ENCODE measurements at regions not wholly inside any gene's neighbourhood (a gene's known extent, or its start where the extent isn't known, plus 50 kb on each side); places are given as distances from the start of the nearest gene placed in this dataset.

DNA sequence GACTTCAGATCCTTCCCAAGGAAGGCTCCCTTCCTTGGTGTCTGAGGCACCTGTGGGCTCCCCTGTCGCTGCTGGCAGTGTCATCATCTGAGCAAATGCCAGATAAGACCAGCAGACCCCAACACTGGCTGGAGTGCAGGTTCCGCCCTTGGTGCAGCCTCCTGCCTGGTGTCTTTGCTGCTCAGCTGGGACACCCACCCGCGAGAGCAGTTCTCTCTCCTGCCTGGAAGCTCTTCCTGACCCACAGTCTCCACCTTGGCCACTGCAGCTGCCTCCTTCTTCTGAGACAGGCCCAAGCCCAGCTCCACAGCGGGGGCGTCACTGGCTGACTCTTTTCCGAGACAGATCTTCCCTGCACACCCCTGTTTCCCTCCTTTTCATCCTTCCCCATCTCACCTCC is 395.7 kb upstream of the MAP3K7 start:
- no peak for DNase-seq

DNA sequence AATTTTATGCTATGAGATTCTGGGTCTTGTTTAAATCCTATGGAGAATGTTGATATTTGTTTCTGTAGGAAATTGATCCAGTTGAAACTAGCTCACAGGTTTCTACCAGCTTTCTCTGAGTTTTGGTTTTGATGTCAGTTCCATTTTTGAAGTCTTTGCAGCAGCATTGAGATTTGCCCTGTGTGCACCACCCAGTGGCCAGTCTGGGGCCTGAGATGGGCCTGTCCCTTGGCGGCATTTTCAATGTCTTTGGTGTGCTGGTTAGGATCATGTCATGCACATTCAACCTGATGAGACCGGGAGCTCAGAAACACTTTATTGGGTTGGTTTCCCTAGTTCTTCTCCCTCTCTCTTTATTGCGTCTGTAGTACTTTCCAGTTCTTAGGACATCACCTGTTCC is 395.2 kb upstream of the MAP3K7 start:
- DNase-seq = no peak

DNA sequence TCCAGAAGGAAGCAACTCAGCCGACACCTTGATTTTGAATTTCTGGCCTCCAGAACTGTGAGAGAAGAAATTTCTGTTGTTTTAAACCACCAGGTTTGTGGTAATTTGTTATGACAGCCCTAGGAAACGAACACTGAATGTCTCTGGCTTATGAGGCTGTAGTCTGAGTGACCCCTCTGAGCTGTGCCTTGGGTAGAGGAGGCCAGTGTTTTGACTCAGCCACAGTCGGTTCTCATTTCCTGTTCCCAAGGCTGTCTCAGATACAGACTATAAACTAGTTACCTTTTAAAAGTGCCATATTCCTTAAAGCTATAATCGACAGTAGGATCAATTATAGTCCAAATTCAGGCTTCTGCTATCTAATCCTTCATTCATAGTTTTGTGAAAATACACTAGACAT is 391.2 kb upstream of the MAP3K7 start:
- DNase-seq = no peak

DNA sequence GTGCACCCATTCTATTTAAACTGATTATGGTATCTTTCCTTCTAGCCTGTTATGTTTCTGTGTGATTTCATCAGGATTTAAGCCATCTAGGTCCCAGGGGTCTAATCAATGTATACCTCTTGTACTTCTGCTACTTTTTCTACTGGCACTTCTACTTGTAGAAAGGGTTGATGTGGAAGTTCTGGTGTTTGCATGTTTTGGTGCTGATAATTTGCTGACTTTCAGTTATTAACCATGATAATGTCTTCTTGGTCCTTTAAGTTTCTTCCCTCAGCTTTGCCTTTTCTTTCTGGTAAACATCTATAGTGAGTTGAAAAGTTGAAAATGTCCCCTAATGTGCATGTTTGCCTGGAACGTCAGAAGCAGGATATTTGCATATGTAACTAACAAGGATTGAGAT is 390.6 kb upstream of the MAP3K7 start:
- DNase-seq = no peak

DNA sequence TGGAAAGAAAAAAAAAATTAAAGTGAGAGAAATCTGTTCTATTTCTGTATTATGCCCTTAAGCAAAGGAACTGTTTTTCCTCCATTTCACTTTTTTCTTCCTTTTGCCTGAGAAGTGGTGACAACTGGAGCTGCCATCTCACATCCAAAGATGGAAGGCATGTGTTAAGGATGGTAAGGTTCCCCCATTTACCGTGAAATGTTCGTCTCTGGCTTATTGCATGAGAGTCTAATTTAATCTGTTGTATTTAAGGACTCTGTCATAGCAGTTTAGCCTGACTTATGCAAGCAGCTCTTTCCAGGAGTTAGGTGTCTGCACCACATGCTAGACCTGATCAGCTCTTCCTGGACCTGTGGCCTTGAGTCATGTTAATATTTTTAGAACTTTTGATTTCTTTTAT is 389.5 kb upstream of the MAP3K7 start:
- no peak for DNase-seq

DNA sequence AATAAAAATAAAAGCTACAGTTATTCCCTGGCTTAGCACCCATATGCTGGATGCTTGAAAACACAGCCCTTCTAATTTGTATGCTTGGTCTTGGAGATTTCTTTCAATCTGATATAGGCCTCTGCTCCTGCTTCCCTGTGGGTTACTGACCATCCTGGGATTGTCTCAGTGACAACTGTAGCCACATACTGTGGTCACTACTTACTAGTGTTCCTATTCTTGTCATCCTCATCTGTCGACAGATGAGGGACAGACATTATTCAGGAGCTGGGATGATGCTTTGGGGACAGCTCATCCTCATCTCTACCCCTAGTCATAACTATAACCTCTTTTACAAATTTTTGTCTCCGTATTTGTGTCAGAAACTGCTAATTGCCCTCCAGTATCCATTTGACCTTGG is 388.9 kb upstream of the MAP3K7 start:
- no peak for DNase-seq

DNA sequence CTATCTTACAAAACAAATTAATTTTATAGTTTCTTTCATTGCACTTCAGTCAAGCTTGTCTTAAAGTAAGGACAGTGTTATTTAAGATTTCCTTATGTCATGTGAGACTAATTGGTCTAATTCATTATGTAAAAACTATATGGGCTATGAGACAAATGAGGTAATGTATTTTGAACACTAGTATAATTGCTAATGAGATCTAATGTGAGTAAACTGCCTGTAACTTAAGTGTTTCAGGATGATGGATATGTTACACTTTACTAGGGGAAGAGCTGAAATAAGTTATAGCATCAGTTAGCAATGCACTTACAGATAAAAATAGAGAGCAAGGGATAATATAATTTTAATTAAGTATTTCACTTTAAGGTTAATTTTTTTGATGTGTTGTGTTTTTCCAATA is 386.3 kb upstream of the MAP3K7 start:
- DNase-seq = no peak

DNA sequence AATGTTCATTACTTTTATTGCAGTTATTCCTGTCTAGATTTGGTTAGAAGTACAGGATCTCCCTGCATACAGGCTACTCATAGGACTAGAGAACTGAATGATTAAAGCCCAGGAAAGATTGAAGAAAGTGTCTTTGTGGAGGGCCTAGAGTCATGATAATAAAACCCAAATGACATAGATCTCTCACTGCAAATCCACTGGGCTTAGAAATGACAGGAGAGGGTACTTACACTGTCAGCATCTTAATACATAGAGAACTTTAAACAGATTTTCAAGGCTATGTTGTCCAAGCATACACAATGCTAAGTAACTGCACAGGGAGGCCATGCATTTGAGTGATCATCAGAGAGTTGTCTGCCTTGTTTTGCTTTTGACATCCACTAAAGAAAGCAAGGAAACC is 383.8 kb upstream of the MAP3K7 start:
- no peak for DNase-seq

DNA sequence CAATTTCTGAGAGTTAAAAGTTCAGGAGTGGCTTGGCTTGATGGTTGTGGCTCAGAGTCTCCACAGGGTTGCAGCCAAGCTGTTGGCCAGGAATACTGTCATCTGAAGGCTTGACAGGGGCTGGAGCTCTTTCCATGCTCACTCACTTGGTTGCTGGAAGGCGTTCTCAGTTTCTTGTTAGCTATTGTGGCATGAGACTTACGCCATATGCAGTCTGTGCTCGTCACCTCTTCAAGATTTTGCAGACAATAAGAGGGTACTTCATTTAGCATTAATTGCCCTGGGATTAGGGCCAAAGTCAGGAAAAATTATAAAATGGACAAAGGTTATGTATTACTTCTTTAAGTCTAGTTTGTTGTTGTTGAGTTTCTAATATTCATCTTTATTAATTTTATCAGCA is 380.6 kb upstream of the MAP3K7 start:
- no peak for DNase-seq

DNA sequence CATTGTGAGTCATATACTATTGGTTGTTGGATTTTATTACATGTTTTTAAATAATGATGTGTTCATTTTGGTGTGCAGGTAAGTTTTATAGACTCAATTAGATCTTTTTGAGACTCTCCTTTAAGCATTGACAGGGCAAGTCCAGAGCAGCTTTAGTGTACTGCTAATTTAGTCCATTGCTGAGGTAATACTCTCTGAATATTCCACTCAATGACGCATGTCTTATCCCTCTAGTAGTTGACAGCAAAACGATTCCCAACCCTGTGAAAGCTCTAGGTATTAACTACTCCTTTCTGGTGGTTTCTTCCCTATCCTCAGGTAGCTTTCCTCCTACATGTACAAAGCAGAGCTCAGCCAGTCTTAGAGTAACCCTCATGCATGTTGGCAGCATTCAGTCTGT is 373.5 kb upstream of the MAP3K7 start:
- no peak for DNase-seq

DNA sequence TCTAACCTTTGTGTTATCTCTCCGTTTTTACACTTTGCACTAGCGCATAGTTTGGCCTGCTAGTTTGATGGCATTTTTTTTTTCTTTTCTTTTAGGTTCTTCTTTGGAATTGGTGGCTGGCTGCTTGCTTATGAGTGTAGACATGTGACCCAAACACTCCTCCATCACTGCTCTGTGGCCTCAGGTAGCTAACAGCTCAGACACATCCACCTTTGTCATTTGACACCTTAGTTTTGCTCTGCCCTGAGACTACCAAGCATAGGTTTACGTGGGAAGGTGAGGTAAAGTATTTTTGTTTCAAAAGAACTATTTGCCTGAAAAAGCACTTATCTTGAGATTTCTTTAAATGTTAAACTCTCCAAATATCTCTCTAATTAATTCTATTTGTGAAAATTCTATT is 368.4 kb upstream of the MAP3K7 start:
- no peak for DNase-seq

DNA sequence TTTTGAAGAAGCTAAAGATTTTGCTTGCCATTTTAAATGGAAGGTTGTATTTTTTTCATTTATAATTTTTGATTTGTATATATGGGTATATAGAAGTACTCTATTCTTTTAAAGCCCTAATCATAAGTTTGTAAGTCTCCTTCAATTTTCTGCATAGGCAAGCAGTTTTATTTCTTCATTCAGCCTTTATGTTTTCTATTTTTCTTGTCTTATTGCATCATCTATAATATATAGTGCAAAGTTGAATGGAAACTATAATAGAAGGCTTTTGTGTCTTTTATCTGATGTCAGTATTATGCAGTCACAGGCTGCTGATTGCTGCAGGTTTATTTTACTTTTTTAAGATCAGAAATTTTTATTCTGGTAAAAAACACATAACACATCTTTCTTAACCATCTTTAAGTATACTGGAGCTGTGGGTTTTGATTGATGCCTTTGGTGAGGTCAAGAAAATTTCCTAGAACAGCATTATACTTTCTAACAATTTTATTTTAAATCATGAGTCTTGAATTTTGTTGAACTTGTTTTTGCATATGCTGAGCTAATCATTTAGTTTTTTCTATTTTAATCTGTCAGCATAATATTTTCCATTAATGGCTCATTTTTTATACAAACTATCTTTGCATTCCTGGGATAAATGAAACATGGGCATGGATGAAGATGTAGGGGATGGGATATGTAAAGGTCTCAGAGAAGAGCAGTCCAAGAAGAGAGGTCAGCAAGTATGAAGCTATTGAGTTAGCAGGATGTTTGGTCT is 366.7 kb upstream of the MAP3K7 start:
- no peak for DNase-seq

DNA sequence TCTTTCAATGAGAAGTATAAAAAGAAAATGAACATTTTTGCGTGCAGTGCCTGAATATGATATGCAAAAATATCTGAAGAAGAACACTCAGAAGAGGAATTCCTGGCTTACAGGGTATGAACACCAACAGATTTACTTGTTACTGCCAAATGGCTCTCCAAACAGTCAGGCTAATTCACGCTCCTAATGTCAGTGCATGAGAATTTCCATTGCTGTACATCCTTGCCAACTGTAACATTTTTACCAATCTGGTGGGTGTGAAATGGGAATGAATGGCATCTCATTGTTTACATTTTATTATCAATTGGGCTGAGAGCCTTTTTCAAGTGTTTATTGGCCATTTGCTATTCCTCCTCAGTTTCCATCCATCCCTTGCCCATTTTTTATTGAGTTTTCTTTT is 365.3 kb upstream of the MAP3K7 start:
- no peak for DNase-seq

DNA sequence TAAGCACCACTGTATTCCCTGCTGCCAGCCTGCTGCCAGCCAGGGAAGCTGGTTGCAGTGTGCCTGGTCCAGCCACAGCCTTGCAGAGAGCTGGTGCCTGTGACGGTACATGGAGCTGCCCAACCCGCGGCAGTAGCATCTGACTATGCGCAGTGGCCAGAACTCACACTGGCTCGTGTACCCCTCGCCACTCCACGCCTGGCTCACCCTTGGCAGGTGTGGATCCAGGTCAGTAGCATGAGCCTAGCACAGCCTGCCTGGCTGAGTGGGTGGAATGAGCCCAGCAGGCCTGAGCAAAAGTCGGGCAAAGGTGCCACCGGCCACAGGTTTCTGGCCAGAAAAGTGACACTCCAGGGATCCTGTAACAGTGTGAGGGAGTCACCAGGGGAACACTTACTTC is 361.7 kb upstream of the MAP3K7 start:
- no peak for DNase-seq

DNA sequence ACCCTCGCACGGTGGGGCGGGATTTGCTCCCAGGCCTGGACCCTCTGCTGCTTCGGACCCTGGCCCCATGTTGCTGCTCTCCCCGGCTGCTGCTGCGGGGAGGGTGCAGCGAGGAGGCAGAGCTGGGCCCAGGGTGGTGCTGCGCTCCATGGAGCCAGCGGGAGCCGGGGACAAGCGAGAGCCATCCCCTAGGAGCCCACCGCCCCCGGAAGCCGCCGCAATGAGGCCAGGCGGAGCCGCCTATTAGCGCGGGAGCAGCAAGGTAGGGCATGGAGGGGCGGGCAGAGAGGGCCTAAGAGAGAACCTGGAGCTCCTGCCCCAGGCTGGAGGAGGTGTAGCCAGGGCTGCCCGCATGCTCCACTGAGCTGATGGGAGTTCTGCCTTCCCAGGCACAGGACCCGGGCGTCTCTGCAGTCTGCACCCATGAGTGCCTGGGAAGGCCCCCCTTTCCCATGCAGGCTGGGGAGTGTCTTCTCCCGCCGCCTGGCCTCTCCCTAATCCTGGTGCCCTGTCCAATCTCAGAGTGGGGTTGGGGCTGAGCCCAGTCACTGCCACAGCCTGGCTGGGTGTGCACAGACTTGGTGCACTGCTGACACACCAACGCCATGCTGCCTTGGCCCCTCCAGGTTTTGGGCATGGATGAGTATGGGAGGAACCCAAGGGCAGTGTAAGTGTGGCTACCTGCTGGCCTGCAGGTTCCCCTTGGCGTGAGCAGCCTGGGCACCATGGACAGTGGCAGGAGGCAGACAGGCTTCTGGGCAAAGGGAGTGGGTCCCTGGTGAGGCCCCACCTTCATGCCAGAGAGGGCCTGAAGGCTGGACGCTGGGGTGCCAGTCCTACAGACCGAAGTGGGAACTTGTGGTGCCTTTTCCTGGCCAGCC is 360.6 kb upstream of the MAP3K7 start:
- no peak for DNase-seq

DNA sequence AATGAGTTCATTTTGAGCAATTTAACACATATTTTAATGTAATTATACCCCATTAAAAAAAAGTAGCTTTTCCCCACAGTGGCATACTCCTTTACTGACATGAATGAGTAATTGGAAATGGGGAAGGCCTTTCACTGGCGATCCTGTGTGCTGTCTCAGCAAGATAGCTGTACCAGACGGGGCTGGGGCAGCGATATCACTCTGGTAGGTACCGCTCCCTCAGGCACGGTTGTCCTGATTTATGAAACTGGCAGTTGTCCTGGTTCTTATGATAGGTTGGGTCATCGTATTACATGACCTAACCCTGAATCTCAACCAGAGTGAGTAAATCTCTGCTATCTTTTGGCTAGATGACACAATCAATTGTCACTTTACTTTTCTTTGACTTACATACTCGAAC is 355.0 kb upstream of the MAP3K7 start:
- DNase-seq = no peak

DNA sequence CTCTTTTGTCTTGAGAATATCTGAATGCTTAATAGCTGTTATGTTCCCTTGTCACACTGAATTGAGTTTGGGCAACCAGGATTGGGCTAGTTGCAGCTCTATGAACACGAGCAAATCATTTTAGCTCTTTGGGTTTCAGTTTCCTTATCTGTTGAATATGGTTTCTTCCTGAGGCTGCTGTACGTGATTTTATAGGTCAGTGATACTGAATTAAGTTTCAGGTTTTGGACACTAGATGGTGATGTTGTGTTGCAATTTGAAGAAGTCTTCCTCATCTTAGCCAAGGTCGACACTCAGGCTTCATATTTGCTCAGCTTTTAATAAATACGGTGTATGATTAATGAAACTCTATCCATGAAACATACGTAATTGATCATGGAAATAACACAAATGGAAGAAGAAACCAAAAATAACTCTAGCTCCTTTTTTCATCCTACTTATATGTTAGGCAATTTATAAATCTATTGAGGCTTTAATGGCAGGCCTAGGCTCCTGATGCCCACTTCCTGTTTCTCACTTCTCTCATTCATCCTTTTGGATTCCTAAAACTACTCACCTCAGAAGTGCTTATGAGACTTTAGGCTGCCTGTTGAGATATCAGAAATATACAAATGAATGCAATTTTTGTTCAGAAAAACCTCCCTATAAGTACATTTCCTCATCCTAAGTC is 354.1 kb upstream of the MAP3K7 start:
- peak; percentile 71 for DNase-seq

DNA sequence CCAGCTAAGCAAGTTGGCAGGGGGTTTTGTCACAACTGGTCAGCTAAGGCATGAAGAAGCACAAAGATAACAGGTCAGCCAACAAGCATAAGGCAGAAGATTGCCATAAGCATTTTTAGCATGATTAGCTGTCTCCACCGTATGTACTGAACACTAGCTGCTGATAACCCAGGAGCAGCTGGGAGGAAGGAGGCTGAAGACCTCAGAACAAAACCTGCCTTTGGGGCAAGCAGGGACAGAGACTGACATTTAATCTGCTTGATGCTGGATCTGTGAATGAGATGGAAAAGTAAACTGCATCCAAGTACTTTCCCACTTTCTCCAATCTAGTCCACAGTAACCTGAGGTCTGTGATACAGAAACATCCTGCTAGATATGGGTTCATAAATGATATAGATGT is 353.0 kb upstream of the MAP3K7 start:
- no peak for DNase-seq

DNA sequence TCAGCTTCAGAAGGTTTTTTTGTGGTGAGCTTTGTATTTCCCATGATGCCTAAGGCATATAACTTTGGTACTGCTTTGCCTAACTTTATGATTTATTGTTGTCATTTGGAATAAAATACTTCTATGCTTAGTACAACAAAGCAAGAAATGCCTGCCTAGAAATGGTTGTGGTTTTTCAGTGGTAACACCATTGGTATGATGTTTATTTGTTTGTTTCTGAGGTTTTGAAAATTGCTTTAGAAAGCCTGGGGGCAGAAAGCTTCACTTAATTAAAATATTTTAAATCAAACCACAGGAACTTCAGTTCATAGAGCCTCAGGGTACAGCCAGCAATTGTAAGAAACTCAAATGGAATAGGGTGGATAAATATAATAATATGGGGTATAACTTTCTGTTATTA is 351.2 kb upstream of the MAP3K7 start:
- DNase-seq = no peak

DNA sequence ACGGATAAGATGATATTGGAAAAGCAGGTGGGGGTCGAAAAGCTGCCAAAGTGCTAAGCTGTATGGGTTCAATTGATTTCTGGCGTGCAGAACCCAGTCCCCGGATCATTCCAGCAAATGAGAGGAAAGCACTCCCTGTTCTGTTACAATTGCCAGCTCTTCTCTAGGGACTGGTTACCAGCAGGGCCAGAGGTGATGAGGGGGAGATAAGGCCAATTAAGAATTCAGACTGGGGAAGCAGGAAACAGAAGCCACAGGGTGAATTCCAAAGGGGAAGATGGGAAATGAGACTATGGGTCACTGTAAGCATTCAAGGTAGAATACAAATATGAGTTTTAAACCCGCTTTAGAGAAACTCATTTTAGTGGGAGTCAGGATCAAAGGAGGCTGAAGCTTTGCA is 349.4 kb upstream of the MAP3K7 start:
- DNase-seq = no peak

DNA sequence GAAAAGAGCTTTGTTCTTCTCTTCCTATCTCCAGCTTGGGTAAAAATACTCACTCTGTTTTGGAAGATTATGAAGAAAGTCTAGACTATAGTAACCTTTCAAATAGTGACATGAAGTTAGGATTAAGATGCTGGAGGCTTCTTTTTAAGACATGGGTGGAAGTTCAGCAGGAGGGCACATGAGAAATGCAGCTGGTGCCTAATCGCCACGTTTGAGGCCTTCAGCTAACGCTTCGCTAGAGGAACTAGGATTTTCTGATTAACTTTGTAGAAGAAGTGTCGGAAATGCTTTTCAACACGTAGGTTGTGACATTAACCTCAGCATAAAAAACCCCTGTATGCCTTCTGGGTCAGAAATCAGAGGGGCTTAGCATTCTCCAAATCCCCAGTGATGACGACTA is 348.1 kb upstream of the MAP3K7 start:
- no peak for DNase-seq

DNA sequence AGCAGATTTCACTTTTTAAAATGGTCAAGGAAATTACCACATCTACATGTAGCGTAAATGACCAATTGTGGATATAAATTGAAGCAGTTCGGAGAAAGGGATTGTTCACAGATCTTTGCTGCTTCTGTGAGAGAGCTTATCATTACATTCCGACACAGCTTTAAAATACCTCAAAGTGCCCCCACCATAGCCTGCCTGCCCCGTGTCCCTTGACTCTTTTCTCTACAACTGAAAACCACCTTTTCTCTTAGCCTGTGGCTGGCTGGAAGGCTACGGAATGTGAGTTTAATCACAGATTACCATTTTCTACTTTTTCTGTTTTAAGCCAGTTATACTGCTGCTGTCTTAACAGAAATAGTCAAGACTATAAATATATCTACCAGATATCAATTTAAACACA is 347.2 kb upstream of the MAP3K7 start:
- no peak for DNase-seq

DNA sequence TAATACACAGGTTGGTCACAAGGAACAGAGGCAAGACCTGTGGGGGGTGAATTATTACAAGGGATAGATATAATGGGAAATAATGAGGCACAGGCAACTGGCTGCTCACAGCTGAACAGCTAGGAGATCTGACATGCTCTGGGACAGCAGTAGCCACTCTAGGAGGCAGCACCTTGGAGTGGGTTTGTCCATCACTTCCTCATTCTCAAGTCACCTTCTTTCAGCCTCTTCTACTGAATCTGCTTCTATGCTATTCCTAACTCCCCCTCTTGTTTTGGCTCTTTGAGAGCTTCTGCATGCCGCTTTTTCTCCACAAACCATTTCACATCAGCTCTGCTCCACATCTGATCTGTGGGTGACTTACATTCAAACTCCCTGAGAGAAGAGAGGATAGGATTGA is 345.5 kb upstream of the MAP3K7 start:
- no peak for DNase-seq

DNA sequence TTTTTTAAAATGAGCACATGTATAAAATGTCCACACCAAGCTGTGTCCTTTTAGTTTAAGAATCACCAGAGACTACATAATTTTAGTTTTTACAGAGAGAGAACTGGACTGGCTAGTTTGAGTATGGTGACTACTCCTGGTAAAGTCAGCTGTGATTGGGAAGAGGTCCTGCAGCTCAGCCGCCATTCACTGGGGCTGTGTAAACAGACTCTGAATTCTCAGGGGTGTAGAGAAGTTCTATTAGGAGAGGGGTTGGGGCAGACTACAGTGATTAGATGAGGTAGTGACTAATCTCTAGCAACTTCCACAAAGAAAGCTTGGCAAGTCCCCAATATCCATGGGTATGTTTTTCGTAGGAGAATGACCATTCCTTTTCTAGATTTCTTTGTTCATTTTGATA is 341.2 kb upstream of the MAP3K7 start:
- no peak for DNase-seq

Measured in hematopoietic multipotent progenitor cell treated with erythropoietin and hydrocortisone succinate and interleukin-3 and kit ligand, for 6 days (in vitro differentiated cells).